A673 (cell line): ENCODE measurements at regions not wholly inside any gene's neighbourhood (a gene's known extent, or its start where the extent isn't known, plus 50 kb on each side); places are given as distances from the start of the nearest gene placed in this dataset.

Experiments used
- BruUV-seq: library from RNA; stranded (reverse); fragments of 400-500 nt; replicated peaks from 2 replicates; lab custom pipeline; 2021; lab: Mats Ljungman, UMichigan
- CTCF ChIA-PET: fragments of 300-600 bp; sonication (Branson Sonifier 250); formaldehyde crosslinking; loops from one replicate; lab custom pipeline; 2022; ENCODE audit warnings: antibody characterized with exemption; lab: Charles Lee
- POLR2A ChIA-PET: fragments of 300-600 bp; sonication (Branson Sonifier 250); formaldehyde crosslinking; loops from one replicate; lab custom pipeline; 2022; ENCODE audit warnings: antibody characterized with exemption; ENCODE audit not compliant: low non-redundant PET; lab: Charles Lee
- DNase-seq: peaks from one replicate; pipeline ENCODE4 v3.0.0-alpha.2; 2015; ENCODE audit warnings: low spot score
- H3K27ac ChIP-seq: fragments of 200-600 bp; sonication (generic); 2 replicates; pipeline ENCODE4 v1.5.1; 2016; ENCODE audit warnings: mixed run types, low read depth, mild to moderate bottlenecking, mixed read lengths, antibody characterized with exemption, low read length; ENCODE audit not compliant: poor library complexity, severe bottlenecking
- H3K27me3 ChIP-seq: fragments of 200-600 bp; sonication (generic); replicated peaks from 2 replicates; pipeline ENCODE4 v1.6.1; 2017; ENCODE audit warnings: mixed run types, low read depth, mild to moderate bottlenecking, mixed read lengths, antibody characterized with exemption, low read length; ENCODE audit not compliant: insufficient read depth, poor library complexity
- H3K36me3 ChIP-seq: fragments of 200-600 bp; sonication (generic); 2 replicates; pipeline ENCODE4 v1.6.1; 2016; ENCODE audit warnings: mixed run types, mild to moderate bottlenecking, mixed read lengths, antibody characterized with exemption, low read length; ENCODE audit not compliant: insufficient read depth, poor library complexity, severe bottlenecking
- H3K4me1 ChIP-seq: fragments of 200-600 bp; sonication (generic); 2 replicates; pipeline ENCODE4 v1.6.1; 2017; ENCODE audit warnings: mixed run types, mild to moderate bottlenecking, mixed read lengths, antibody characterized with exemption, low read length; ENCODE audit not compliant: insufficient read depth, poor library complexity, severe bottlenecking
- H3K4me3 ChIP-seq: fragments of 200-600 bp; sonication (generic); 2 replicates; pipeline ENCODE4 v1.5.1; 2016; ENCODE audit warnings: low read depth, mixed run types, mild to moderate bottlenecking, mixed read lengths, low read length; ENCODE audit not compliant: poor library complexity, severe bottlenecking
- H3K9me3 ChIP-seq: fragments of 200-600 bp; sonication (generic); 2 replicates; pipeline ENCODE4 v1.6.1; 2016; ENCODE audit warnings: mixed run types, low read depth, mild to moderate bottlenecking, mixed read lengths, antibody characterized with exemption, low read length; ENCODE audit not compliant: poor library complexity, severe bottlenecking
- EZH2 ChIP-seq: fragments of 200-600 bp; sonication (generic); IDR thresholded peaks from 2 replicates; pipeline ENCODE4 v1.6.1; 2017; ENCODE audit warnings: borderline replicate concordance, low read depth, mild to moderate bottlenecking, mixed read lengths, antibody characterized with exemption, low read length; ENCODE audit not compliant: poor library complexity, severe bottlenecking
- intact Hi-C: fragments of 100-400 bp; cut with micrococcal nuclease; formaldehyde crosslinking; loops from one replicate; pipeline ENCODE4 v1.10.0; 2022; ENCODE audit not compliant: unreplicated experiment
- TF ChIP-seq, protein P1 (sequence below): fragments of 300-800, 200-600 bp; sonication (generic); conservative IDR thresholded peaks from 2 replicates; pipeline ENCODE4 v1.5.1; 2017; ENCODE audit warnings: low read depth, mild to moderate bottlenecking, antibody characterized with exemption, low read length, moderate library complexity, mixed read lengths

- Histone ChIP-seq H3K27ac (no peak overlapping the region), H3K9me3 (no peaks in the 10 kb centered on the region), H3K4me1 (no peaks in the 10 kb centered on the region), H3K4me3 (no peak overlapping the region), H3K27me3 (no peaks in the 10 kb centered on the region), H3K36me3 (no peaks in the 10 kb centered on the region)
- TF ChIP-seq EZH2 = no peak
- TF ChIP-seq, protein P1, sequence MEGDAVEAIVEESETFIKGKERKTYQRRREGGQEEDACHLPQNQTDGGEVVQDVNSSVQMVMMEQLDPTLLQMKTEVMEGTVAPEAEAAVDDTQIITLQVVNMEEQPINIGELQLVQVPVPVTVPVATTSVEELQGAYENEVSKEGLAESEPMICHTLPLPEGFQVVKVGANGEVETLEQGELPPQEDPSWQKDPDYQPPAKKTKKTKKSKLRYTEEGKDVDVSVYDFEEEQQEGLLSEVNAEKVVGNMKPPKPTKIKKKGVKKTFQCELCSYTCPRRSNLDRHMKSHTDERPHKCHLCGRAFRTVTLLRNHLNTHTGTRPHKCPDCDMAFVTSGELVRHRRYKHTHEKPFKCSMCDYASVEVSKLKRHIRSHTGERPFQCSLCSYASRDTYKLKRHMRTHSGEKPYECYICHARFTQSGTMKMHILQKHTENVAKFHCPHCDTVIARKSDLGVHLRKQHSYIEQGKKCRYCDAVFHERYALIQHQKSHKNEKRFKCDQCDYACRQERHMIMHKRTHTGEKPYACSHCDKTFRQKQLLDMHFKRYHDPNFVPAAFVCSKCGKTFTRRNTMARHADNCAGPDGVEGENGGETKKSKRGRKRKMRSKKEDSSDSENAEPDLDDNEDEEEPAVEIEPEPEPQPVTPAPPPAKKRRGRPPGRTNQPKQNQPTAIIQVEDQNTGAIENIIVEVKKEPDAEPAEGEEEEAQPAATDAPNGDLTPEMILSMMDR = no peak
- POLR2A ChIA-PET = no interaction called here
- DNase-seq = no peak
- CTCF ChIA-PET = no interaction called here
- BruUV-seq = no TSS peak
- intact Hi-C loops = no loop called here
Measured at GRCh38 chr14:53501361-53502211, 348.5 kb upstream of the DDHD1 start.

DNA sequence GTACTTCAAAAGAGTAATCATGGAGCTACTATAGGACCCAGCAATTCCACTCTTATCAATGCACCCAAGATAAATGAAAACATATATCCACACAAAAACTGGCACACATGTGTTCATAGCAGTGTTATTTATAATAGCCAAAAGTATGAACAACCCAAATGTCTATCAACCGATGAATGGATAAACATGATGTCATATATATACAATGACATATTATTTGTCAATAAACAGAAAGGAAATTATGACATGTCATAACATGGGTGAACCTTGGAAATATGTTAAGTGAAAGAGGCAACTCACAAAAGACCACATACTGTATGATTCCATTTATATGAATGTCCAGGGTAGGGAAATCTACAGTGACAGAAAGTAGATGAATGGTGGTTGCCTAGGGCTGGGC, 347.1 kb upstream of the DDHD1 start:
- H3K4me1 ChIP-seq = no peaks in the 10 kb centered on the region
- no peak for TF ChIP-seq EZH2
- TF ChIP-seq, protein P1 = no peak
- H3K9me3 ChIP-seq = no peaks in the 10 kb centered on the region
- CTCF ChIA-PET = no interaction called here
- no peak overlapping the region for H3K27ac ChIP-seq
- DNase-seq = no peak
- intact Hi-C loops = no loop called here
- H3K36me3 ChIP-seq = no peaks in the 10 kb centered on the region
- no peaks in the 10 kb centered on the region for H3K27me3 ChIP-seq
- no peak overlapping the region for H3K4me3 ChIP-seq
- BruUV-seq = no TSS peak
- POLR2A ChIA-PET = interaction anchor here (0.6 kb wide), 1 partner anchor 53 kb away, joined by 4 read pairs; no protein-coding TSS in a partner anchor

- H3K36me3 ChIP-seq = no peaks in the 10 kb centered on the region
- BruUV-seq = no TSS peak
- TF ChIP-seq EZH2 = no peak
- TF ChIP-seq, protein P1 = no peak
- ChIA-PET POLR2A (no interaction called here), CTCF (no interaction called here)
- no peak for DNase-seq
- H3K4me3 ChIP-seq = no peak overlapping the region
- H3K27me3 ChIP-seq = peaks cover 17% of the 10 kb centered on the region
- intact Hi-C loops = no loop called here
- no peaks in the 10 kb centered on the region for H3K4me1 ChIP-seq
- H3K9me3 ChIP-seq = no peaks in the 10 kb centered on the region
- H3K27ac ChIP-seq = no peak overlapping the region
Measured at GRCh38 chr14:53496668-53497067, 343.5 kb upstream of the DDHD1 start.
